GM23338 (cell line): ENCODE measurements at regions not wholly inside any gene's neighbourhood (a gene's known extent, or its start where the extent isn't known, plus 50 kb on each side); places are given as distances from the start of the nearest gene placed in this dataset.

ENCODE experiments used
- ATAC-seq: fragments of 200-7000 bp; cut with Tn5 transposase; 3 replicates; pipeline ENCODE4 v1.9.1; 2020
- DNase-seq: peaks from one replicate; pipeline ENCODE4 v3.0.0-alpha.2; 2015; ENCODE audit warnings: low spot score
- H2AFZ ChIP-seq: fragments of 200-600 bp; sonication (generic); 2 replicates; pipeline ENCODE4 v1.8.0; 2016; ENCODE audit warnings: antibody characterized with exemption, mild to moderate bottlenecking, moderate library complexity
- H3F3A ChIP-seq: fragments of 200-600 bp; sonication (generic); replicated peaks from 2 replicates; pipeline ENCODE4 v1.8.0; 2017; ENCODE audit warnings: antibody characterized with exemption, mixed run types, low read depth
- H3K27ac ChIP-seq: fragments of 200-600 bp; sonication (generic); 2 replicates; pipeline ENCODE4 v1.6.1; 2016; ENCODE audit warnings: low read depth
- H3K27me3 ChIP-seq: fragments of 200-600 bp; sonication (generic); 2 replicates; pipeline ENCODE4 v1.8.0; 2016; ENCODE audit warnings: mild to moderate bottlenecking, mixed run types, moderate library complexity; ENCODE audit not compliant: insufficient read depth
- H3K36me3 ChIP-seq: fragments of 200-600 bp; sonication (generic); 2 replicates; pipeline ENCODE4 v1.8.0; 2016; ENCODE audit warnings: mild to moderate bottlenecking; ENCODE audit not compliant: insufficient read depth
- H3K4me1 ChIP-seq: fragments of 200-600 bp; sonication (generic); 2 replicates; pipeline ENCODE4 v1.8.0; 2016; ENCODE audit warnings: mild to moderate bottlenecking, moderate library complexity; ENCODE audit not compliant: insufficient read depth
- H3K4me2 ChIP-seq: fragments of 200-600 bp; sonication (generic); 2 replicates; pipeline ENCODE4 v1.7.1; 2017; ENCODE audit warnings: mixed run types
- H3K4me3 ChIP-seq: fragments of 200-600 bp; sonication (generic); 2 replicates; pipeline ENCODE4 v1.6.1; 2016; ENCODE audit warnings: mixed run types
- H3K79me2 ChIP-seq: fragments of 200-600 bp; sonication (generic); replicated peaks from 2 replicates; pipeline ENCODE4 v1.8.0; 2017; ENCODE audit warnings: mild to moderate bottlenecking; ENCODE audit not compliant: insufficient read depth
- H3K9me2 ChIP-seq: fragments of 200-600 bp; sonication (generic); 2 replicates; pipeline ENCODE4 v1.8.0; 2017; ENCODE audit not compliant: insufficient read depth
- H4K20me1 ChIP-seq: fragments of 200-600 bp; sonication (generic); replicated peaks from 2 replicates; pipeline ENCODE4 v1.8.0; 2017; ENCODE audit warnings: mild to moderate bottlenecking; ENCODE audit not compliant: insufficient read depth
- H3K27ac Mint-ChIP-seq: 2 replicates; pipeline ENCODE4 v1.8.0; 2020; ENCODE audit warnings: inconsistent platforms, mild to moderate bottlenecking, moderate library complexity, mixed read lengths
- H3K27me3 Mint-ChIP-seq: 3 replicates; pipeline ENCODE4 v1.8.0; 2022; ENCODE audit warnings: low read depth, mild to moderate bottlenecking, moderate library complexity, mixed read lengths, inconsistent platforms; ENCODE audit not compliant: insufficient read depth, poor library complexity
- H3K36me3 Mint-ChIP-seq: 3 replicates; pipeline ENCODE4 v1.8.0; 2021; ENCODE audit warnings: low read depth, mild to moderate bottlenecking, inconsistent platforms, moderate library complexity, mixed read lengths
- H3K4me1 Mint-ChIP-seq: 3 replicates; pipeline ENCODE4 v1.8.0; 2020; ENCODE audit warnings: mild to moderate bottlenecking, inconsistent platforms, mixed read lengths
- H3K4me3 Mint-ChIP-seq: 3 replicates; pipeline ENCODE4 v1.8.0; 2021; ENCODE audit warnings: moderate library complexity, mild to moderate bottlenecking, inconsistent platforms, mixed read lengths
- H3K9me3 Mint-ChIP-seq: 3 replicates; pipeline ENCODE4 v1.8.0; 2020; ENCODE audit warnings: moderate library complexity, mild to moderate bottlenecking, inconsistent platforms, mixed read lengths
- CTCF ChIP-seq, 2 experiments: fragments of 200-600 bp in 1 of 2; sonication (generic) in 1 of 2; conservative IDR thresholded peaks; 2 replicates each; pipeline versions ENCODE4 v1.5.1 to v1.6.1; 2016 to 2017; ENCODE audit warnings: antibody characterized with exemption in 2 of 2, low read depth in 2 of 2, mild to moderate bottlenecking in 2 of 2, moderate library complexity in 1 of 2
- EZH2phosphoT487 ChIP-seq: fragments of 200-600 bp; sonication (generic); IDR thresholded peaks from one replicate; pipeline ENCODE4 v1.8.1; 2018; ENCODE audit warnings: antibody characterized with exemption; ENCODE audit not compliant: unreplicated experiment
- NANOG ChIP-seq: IDR thresholded peaks from 2 replicates; pipeline ENCODE4 v1.6.1; 2016; ENCODE audit warnings: antibody characterized with exemption, borderline replicate concordance
- STAT1 ChIP-seq: IDR thresholded peaks from one replicate; pipeline ENCODE4 v1.6.1; 2016; ENCODE audit warnings: antibody characterized with exemption; ENCODE audit not compliant: unreplicated experiment
- ZNF462 ChIP-seq: fragments of 250-450 bp; sonication (Bioruptor Pico); IDR thresholded peaks from 2 replicates; pipeline ENCODE4 v1.5.0; 2020; ENCODE audit warnings: mild to moderate bottlenecking, moderate library complexity

GRCh38 chr2:236656166-236656565 lies 86.5 kb downstream of the ACKR3 start (continued):
- TF ChIP-seq ZNF462: no peak
- TF ChIP-seq NANOG: no peak

- ATAC-seq (no peak), DNase-seq (no peak)
- no peak overlapping the region for H3K27ac ChIP-seq
- Mint-ChIP-seq H3K4me1 (peaks cover 30% of the 10 kb centered on the region), H3K27me3 (no peaks in the 10 kb centered on the region), H3K4me3 (no peak overlapping the region), H3K36me3 (no peaks in the 10 kb centered on the region), H3K27ac (no peak overlapping the region), H3K9me3 (no peaks in the 10 kb centered on the region)
- no peak overlapping the region for H2AFZ ChIP-seq
- H3F3A ChIP-seq: no peaks in the 10 kb centered on the region
- no peaks in the 10 kb centered on the region for H3K27me3 ChIP-seq
- H3K36me3 ChIP-seq: no peaks in the 10 kb centered on the region
- H3K4me3 ChIP-seq: no peak overlapping the region
- H3K79me2 ChIP-seq: no peaks in the 10 kb centered on the region
- peaks cover 9% of the 10 kb centered on the region; the same call in 1 of the 2 replicates for H3K4me1 ChIP-seq
- no peak overlapping the region for H3K4me2 ChIP-seq
- no peaks in the 10 kb centered on the region for H4K20me1 ChIP-seq
- H3K9me2 ChIP-seq: no peaks in the 10 kb centered on the region
- TF ChIP-seq STAT1 (no peak), CTCF (conservative IDR thresholded peaks at IDR 0.05; ENCODE audit: low read depth in 2 of 2) (no peak), ZNF462 (no peak), EZH2phosphoT487 (no peak)
Measured at GRCh38 chr2:236656721-236657120, 87.1 kb downstream of the ACKR3 start.
